ENCODE measurements at regions not wholly inside any gene's neighbourhood (a gene's known extent, or its start where the extent isn't known, plus 50 kb on each side); places are given as distances from the start of the nearest gene placed in this dataset.

DNA sequence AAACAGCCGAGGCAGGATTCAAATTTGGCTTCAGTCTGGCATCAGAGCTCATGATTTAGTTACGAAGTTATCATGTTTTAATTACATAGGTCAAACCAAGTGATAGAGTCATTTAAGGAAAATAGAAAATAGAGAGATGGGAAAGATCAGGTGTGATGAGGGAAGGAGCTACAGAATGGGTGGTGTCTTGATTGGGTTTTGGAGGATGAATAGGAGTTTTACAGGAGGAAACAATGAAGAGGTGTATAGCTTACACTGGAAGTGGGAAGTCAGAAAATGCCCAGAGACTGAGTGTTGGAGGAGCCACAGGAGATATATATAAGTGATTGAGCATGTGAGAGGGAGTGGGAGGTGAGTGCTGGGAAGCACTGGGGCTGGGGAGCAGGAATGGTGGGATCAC is 264.2 kb upstream of the TNP1 start (continued):
- TF ChIP-seq, protein P1, sequence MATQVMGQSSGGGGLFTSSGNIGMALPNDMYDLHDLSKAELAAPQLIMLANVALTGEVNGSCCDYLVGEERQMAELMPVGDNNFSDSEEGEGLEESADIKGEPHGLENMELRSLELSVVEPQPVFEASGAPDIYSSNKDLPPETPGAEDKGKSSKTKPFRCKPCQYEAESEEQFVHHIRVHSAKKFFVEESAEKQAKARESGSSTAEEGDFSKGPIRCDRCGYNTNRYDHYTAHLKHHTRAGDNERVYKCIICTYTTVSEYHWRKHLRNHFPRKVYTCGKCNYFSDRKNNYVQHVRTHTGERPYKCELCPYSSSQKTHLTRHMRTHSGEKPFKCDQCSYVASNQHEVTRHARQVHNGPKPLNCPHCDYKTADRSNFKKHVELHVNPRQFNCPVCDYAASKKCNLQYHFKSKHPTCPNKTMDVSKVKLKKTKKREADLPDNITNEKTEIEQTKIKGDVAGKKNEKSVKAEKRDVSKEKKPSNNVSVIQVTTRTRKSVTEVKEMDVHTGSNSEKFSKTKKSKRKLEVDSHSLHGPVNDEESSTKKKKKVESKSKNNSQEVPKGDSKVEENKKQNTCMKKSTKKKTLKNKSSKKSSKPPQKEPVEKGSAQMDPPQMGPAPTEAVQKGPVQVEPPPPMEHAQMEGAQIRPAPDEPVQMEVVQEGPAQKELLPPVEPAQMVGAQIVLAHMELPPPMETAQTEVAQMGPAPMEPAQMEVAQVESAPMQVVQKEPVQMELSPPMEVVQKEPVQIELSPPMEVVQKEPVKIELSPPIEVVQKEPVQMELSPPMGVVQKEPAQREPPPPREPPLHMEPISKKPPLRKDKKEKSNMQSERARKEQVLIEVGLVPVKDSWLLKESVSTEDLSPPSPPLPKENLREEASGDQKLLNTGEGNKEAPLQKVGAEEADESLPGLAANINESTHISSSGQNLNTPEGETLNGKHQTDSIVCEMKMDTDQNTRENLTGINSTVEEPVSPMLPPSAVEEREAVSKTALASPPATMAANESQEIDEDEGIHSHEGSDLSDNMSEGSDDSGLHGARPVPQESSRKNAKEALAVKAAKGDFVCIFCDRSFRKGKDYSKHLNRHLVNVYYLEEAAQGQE (IDR thresholded peaks at IDR 0.05; ENCODE audit: unreplicated experiment) = no peak
- TF ChIP-seq, protein P2, sequence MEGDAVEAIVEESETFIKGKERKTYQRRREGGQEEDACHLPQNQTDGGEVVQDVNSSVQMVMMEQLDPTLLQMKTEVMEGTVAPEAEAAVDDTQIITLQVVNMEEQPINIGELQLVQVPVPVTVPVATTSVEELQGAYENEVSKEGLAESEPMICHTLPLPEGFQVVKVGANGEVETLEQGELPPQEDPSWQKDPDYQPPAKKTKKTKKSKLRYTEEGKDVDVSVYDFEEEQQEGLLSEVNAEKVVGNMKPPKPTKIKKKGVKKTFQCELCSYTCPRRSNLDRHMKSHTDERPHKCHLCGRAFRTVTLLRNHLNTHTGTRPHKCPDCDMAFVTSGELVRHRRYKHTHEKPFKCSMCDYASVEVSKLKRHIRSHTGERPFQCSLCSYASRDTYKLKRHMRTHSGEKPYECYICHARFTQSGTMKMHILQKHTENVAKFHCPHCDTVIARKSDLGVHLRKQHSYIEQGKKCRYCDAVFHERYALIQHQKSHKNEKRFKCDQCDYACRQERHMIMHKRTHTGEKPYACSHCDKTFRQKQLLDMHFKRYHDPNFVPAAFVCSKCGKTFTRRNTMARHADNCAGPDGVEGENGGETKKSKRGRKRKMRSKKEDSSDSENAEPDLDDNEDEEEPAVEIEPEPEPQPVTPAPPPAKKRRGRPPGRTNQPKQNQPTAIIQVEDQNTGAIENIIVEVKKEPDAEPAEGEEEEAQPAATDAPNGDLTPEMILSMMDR (conservative IDR thresholded peaks at IDR 0.05; ENCODE audit: low read depth in 2 of 2) = no peak

DNA sequence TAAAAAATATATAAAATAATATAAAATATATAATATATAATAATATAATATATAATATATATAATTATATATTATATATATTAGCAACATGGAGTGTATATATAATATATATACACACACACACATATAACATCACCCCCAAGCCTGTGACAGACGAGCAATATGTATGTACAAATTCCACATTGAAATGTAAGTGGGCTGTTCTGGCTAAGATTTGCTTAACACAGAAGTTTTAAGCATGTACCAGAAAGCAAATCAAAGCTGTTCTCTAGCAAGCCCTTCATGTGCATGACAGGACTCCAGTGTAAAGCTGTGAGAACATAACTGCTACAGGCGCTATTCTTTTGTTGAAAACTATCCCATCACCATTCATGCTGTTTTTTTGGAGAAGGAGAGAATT is 261.7 kb upstream of the TNP1 start:
- Mint-ChIP-seq H3K4me3 (no peak overlapping the region), H3K27me3 (ENCODE audit: insufficient read depth, low read depth, poor library complexity) (peaks cover under 1% of the 10 kb centered on the region), H3K27ac (no peak overlapping the region), H3K4me1 (no peaks in the 10 kb centered on the region), H3K9me3 (no peaks in the 10 kb centered on the region), H3K36me3 (ENCODE audit: low read depth) (no peaks in the 10 kb centered on the region)
- no peak overlapping the region for H3K4me2 ChIP-seq
- no peaks in the 10 kb centered on the region for H4K20me1 ChIP-seq (replicated peaks; ENCODE audit: insufficient read depth)
- H3K79me2 ChIP-seq (replicated peaks; ENCODE audit: insufficient read depth) = no peaks in the 10 kb centered on the region
- H3F3A ChIP-seq (replicated peaks; ENCODE audit: low read depth) = no peaks in the 10 kb centered on the region
- H2AFZ ChIP-seq = no peak overlapping the region
- TF ChIP-seq EZH2phosphoT487 (IDR thresholded peaks at IDR 0.05; ENCODE audit: unreplicated experiment) = no peak
- no peak for TF ChIP-seq POLR2AphosphoS5 (IDR thresholded peaks at IDR 0.05; ENCODE audit: low read depth)
- peaks cover 4% of the 10 kb centered on the region; the same call in 1 of the 2 replicates for H3K9me2 ChIP-seq (ENCODE audit: insufficient read depth)
- H3K27ac ChIP-seq (ENCODE audit: low read depth) = no peak overlapping the region
- H3K4me3 ChIP-seq = no peak overlapping the region
- DNase-seq (ENCODE audit: low spot score) (no peak), ATAC-seq (no peak)
- no peaks in the 10 kb centered on the region for H3K4me1 ChIP-seq (ENCODE audit: insufficient read depth)
- H3K27me3 ChIP-seq (ENCODE audit: insufficient read depth) = no peaks in the 10 kb centered on the region
- H3K36me3 ChIP-seq (ENCODE audit: insufficient read depth) = no peaks in the 10 kb centered on the region

DNA sequence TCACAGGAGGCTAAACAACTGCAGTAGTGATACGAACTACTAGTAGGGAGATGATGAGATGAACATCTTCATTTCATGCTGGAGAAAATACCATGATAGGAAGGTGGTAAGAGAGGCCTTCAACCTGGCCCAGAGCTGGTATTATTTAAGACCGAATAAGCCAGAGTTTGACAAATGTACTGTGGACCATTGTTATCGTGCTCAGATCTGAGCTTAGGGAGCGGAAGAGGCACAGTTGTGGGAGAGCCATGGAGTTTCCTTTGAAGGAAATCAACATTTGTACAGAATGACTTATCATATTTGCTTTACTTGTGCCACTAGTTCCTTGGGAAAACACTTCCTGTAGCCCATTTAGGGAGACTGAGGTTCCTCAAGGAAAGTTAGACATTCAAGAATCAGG is 260.6 kb upstream of the TNP1 start:
- H3K36me3 Mint-ChIP-seq (ENCODE audit: low read depth) = no peaks in the 10 kb centered on the region
- no peak for ATAC-seq
- DNase-seq (ENCODE audit: low spot score) = no peak
- TF ChIP-seq, protein P3, sequence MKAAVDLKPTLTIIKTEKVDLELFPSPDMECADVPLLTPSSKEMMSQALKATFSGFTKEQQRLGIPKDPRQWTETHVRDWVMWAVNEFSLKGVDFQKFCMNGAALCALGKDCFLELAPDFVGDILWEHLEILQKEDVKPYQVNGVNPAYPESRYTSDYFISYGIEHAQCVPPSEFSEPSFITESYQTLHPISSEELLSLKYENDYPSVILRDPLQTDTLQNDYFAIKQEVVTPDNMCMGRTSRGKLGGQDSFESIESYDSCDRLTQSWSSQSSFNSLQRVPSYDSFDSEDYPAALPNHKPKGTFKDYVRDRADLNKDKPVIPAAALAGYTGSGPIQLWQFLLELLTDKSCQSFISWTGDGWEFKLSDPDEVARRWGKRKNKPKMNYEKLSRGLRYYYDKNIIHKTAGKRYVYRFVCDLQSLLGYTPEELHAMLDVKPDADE (IDR thresholded peaks at IDR 0.05) = no peak
- TF ChIP-seq POLR2AphosphoS5 (IDR thresholded peaks at IDR 0.05; ENCODE audit: low read depth) (no peak), JUNB (IDR thresholded peaks at IDR 0.05; ENCODE audit: unreplicated experiment) (no peak), NANOG (IDR thresholded peaks at IDR 0.05; ENCODE audit: borderline replicate concordance) (no peak), ZNF331 (CRISPR knock-in tag; IDR thresholded peaks at IDR 0.05; ENCODE audit: low read depth) (no peak), ZNF114 (CRISPR knock-in tag; IDR thresholded peaks at IDR 0.05) (no peak)
- TF ChIP-seq, protein P2 (conservative IDR thresholded peaks at IDR 0.05; ENCODE audit: low read depth in 2 of 2) = no peak
- TF ChIP-seq, protein P1 (IDR thresholded peaks at IDR 0.05; ENCODE audit: unreplicated experiment) = no peak

More for the DNA sequence above, 260.6 kb upstream of the TNP1 start:
- Histone ChIP-seq H3F3A (replicated peaks; ENCODE audit: low read depth) (no peaks in the 10 kb centered on the region), H3K4me3 (no peak overlapping the region), H4K20me1 (replicated peaks; ENCODE audit: insufficient read depth) (no peaks in the 10 kb centered on the region), H3K4me1 (ENCODE audit: insufficient read depth) (no peaks in the 10 kb centered on the region), H3K27ac (ENCODE audit: low read depth) (no peak overlapping the region), H3K4me2 (no peak overlapping the region), H3K79me2 (replicated peaks; ENCODE audit: insufficient read depth) (no peaks in the 10 kb centered on the region), H2AFZ (no peak overlapping the region), H3K27me3 (ENCODE audit: insufficient read depth) (no peaks in the 10 kb centered on the region), H3K9me2 (ENCODE audit: insufficient read depth) (peaks cover 4% of the 10 kb centered on the region; the same call in 1 of the 2 replicates), H3K36me3 (ENCODE audit: insufficient read depth) (no peaks in the 10 kb centered on the region)
- Mint-ChIP-seq H3K27ac (no peak overlapping the region), H3K27me3 (ENCODE audit: insufficient read depth, low read depth, poor library complexity) (no peaks in the 10 kb centered on the region), H3K4me3 (no peak overlapping the region), H3K9me3 (no peaks in the 10 kb centered on the region), H3K4me1 (no peaks in the 10 kb centered on the region)
